Breast epithelium (tissue), 4 donors: ENCODE measurements at regions not wholly inside any gene's neighbourhood (a gene's known extent, or its start where the extent isn't known, plus 50 kb on each side); places are given as distances from the start of the nearest gene placed in this dataset.

Source experiments
- DNase-seq, 2 donors: peaks; one replicate each; pipeline ENCODE4 v3.0.0-alpha.2; 2019; ENCODE audit warnings: low spot score in 2 of 2
- H3K27ac ChIP-seq, 2 donors: fragments of 200-600 bp; sonication (generic) in 1 of 2; one replicate each; pipeline ENCODE4 v1.5.1; 2016 to 2019; ENCODE audit warnings: mild to moderate bottlenecking in 1 of 2
- H3K27me3 ChIP-seq, 2 donors: fragments of 200-600 bp; sonication (generic) in 1 of 2; one replicate each; pipeline versions ENCODE4 v1.5.1 to v1.6.0; 2017 to 2019; ENCODE audit warnings: control low read depth in 1 of 2, mild to moderate bottlenecking in 1 of 2
- H3K36me3 ChIP-seq: fragments of 200-600 bp; one replicate; pipeline ENCODE4 v1.5.1; 2019
- H3K4me1 ChIP-seq, 2 donors: fragments of 200-600 bp; sonication (generic); one replicate each; pipeline ENCODE4 v1.5.1; 2016 to 2019; ENCODE audit warnings: control low read depth in 1 of 2
- H3K4me3 ChIP-seq, 3 donors: fragments of 200-600 bp; sonication (generic); 1 replicate in 2 of 3; 2 replicates in 1 of 3; pipeline ENCODE4 v1.5.1; 2016 to 2019; ENCODE audit warnings: mild to moderate bottlenecking in 3 of 3, moderate library complexity in 2 of 3
- H3K9me3 ChIP-seq, 2 donors: fragments of 200-600 bp; sonication (generic) in 1 of 2; one replicate each; pipeline ENCODE4 v1.5.1; 2016 to 2019; ENCODE audit warnings: control low read depth in 1 of 2
- CTCF ChIP-seq, 3 donors: fragments of 450-650 bp; IDR thresholded peaks; one replicate each; pipeline ENCODE4 v1.5.1; 2016 to 2017; ENCODE audit warnings: antibody characterized with exemption in 3 of 3, mild to moderate bottlenecking in 3 of 3, moderate library complexity in 3 of 3
- POLR2A ChIP-seq: fragments of 450-650 bp; IDR thresholded peaks from one replicate; pipeline ENCODE4 v1.6.1; 2016; ENCODE audit warnings: antibody characterized with exemption, mild to moderate bottlenecking, moderate library complexity
- POLR2AphosphoS5 ChIP-seq, 3 donors: sonication (generic); formaldehyde crosslinking; IDR thresholded peaks; one replicate each; pipeline ENCODE4 v1.6.1; 2017; ENCODE audit warnings: antibody characterized with exemption in 3 of 3
- intact Hi-C: fragments of 100-400 bp; cut with DNase I; formaldehyde crosslinking; loops from one replicate; pipeline ENCODE4 v1.15.1; 2023; ENCODE audit warnings: low total_unique reads

GRCh38 chr15:36332896-36333295, 246.5 kb upstream of the CDIN1 start:
- Histone ChIP-seq H3K36me3 (no peaks in the 10 kb centered on the region), H3K4me1 (no peaks in the 10 kb centered on the region), H3K9me3 (peaks cover 0 to 3% of the 10 kb centered on the region in 2 donors), H3K4me3 (no peak overlapping the region), H3K27ac (no peak overlapping the region), H3K27me3 (no peaks in the 10 kb centered on the region)
- intact Hi-C loops = no loop called here
- TF ChIP-seq POLR2AphosphoS5 (IDR thresholded peaks at IDR 0.05) = no peak
- TF ChIP-seq POLR2A = no peak
- TF ChIP-seq CTCF (IDR thresholded peaks at IDR 0.05) = no peak
- no peak for DNase-seq

DNA sequence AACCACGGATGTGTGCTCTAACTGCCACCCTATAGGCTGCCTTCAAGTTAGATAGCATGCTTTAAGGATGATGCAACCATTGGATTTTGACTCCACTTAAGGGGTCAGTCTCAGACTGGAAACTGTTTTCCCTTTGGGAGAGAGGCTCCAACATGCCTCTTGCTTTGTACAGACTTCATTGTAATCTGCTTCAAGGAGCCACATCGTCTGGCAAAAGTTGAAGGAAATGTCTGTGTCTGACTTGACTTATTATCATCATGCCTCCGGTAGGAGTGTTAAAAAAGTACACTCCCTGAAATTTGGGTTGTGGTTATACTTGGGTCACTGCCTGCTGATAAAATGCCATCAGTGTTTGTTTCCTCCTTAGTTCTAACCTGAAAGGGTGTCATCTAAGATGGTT, 245.4 kb upstream of the CDIN1 start:
- Histone ChIP-seq H3K27me3 (no peaks in the 10 kb centered on the region), H3K4me1 (no peaks in the 10 kb centered on the region), H3K4me3 (no peak overlapping the region), H3K36me3 (no peaks in the 10 kb centered on the region), H3K27ac (no peak overlapping the region), H3K9me3 (no peaks in the 10 kb centered on the region)
- DNase-seq = no peak
- intact Hi-C loops = no loop called here
- TF ChIP-seq POLR2AphosphoS5 (IDR thresholded peaks at IDR 0.05) (no peak), POLR2A (no peak), CTCF (IDR thresholded peaks at IDR 0.05) (no peak)

DNA sequence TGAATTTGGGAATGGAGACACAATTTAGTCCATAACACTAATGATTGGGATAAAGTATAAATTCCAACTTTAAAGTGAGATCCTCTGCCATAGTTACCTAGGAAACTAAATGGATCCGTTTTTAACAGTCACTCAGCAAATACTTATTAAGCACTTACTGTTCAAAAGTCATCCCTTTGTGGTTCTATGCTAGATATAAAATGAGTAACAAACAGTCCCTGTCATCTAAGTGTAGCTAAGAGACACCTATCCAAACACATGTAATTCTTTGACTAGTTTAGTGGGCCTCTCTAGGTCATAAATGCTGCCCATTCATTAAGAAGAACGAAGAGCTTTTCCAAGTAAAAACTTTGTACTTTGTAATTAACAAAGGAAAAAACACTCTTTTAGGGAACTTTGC, 244.2 kb upstream of the CDIN1 start:
- H3K27me3 ChIP-seq = no peaks in the 10 kb centered on the region
- intact Hi-C loops = no loop called here
- no peak overlapping the region for H3K27ac ChIP-seq
- no peak for DNase-seq
- H3K9me3 ChIP-seq = no peaks in the 10 kb centered on the region
- H3K36me3 ChIP-seq = no peaks in the 10 kb centered on the region
- H3K4me3 ChIP-seq = no peak overlapping the region
- H3K4me1 ChIP-seq = no peaks in the 10 kb centered on the region
- TF ChIP-seq CTCF (IDR thresholded peaks at IDR 0.05) = no peak
- TF ChIP-seq POLR2A = no peak
- no peak for TF ChIP-seq POLR2AphosphoS5 (IDR thresholded peaks at IDR 0.05)

DNA sequence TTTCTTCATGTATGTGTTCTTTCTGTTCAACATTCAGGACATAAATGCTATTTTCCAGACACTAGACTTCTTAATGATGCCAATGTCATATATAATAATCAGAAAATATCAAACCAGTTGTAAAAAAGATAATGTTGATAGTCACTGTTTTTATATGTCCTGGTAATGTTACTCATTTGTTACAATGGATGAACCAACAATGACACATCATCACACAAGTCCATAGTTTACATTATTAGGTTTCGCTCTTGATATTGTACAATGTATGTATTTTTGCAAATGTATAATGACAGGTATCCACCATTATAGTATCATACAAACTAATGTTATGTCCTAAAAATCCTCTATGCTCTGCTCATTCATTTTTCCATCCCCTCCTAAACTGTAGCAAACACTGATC, 243.8 kb upstream of the CDIN1 start:
- no peak overlapping the region for H3K27ac ChIP-seq
- intact Hi-C loops = no loop called here
- no peaks in the 10 kb centered on the region for H3K4me1 ChIP-seq
- TF ChIP-seq POLR2AphosphoS5 (IDR thresholded peaks at IDR 0.05) (no peak), CTCF (IDR thresholded peaks at IDR 0.05) (no peak)
- no peak for DNase-seq
- H3K36me3 ChIP-seq = no peaks in the 10 kb centered on the region
- H3K27me3 ChIP-seq = no peaks in the 10 kb centered on the region
- H3K4me3 ChIP-seq = no peak overlapping the region
- H3K9me3 ChIP-seq = no peaks in the 10 kb centered on the region

DNA sequence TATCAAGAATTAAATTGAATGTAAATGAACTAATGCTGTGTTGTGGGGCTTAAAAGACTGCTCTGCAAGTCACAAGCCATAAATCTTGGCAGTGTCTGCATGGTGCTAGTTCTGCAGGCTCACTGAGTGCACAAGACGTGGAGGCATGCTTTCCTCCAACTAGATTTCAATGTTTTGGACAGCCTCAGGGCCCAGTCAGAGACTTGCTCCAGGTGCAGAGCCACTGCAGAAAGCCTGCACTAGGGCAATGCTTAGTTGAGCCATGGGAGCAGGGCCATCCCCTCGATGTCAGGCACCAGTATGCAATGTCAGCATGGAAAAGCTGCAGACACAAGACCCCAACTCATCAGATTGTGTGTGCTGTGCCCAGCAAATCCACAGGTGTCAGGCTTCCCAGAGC, 234.5 kb upstream of the CDIN1 start:
- Histone ChIP-seq H3K4me3 (no peak overlapping the region), H3K27me3 (no peaks in the 10 kb centered on the region), H3K9me3 (no peaks in the 10 kb centered on the region), H3K4me1 (no peaks in the 10 kb centered on the region), H3K27ac (no peak overlapping the region), H3K36me3 (no peaks in the 10 kb centered on the region)
- DNase-seq = no peak
- TF ChIP-seq POLR2AphosphoS5 (IDR thresholded peaks at IDR 0.05) (no peak), CTCF (IDR thresholded peaks at IDR 0.05) (no peak), POLR2A (no peak)
- intact Hi-C loops = loop anchor here (10.0 kb wide), 1 partner anchor 330 kb away; no protein-coding TSS in a partner anchor
